T-helper 1 cell treated with Interleukin-12 subunit alpha and Interleukin-12 subunit beta and Interleukin-4 antibody, amounts not matched to agents 30 ng/mL and 1 ng/mL, for 36 hours (primary cell): ENCODE measurements at regions not wholly inside any gene's neighbourhood (a gene's known extent, or its start where the extent isn't known, plus 50 kb on each side); places are given as distances from the start of the nearest gene placed in this dataset.

Experiments
- intact Hi-C: fragments of 100-400 bp; cut with micrococcal nuclease; formaldehyde crosslinking; loops from one replicate; pipeline ENCODE4 v1.15.1; 2024

GRCh38 chr20:11119573-11119972, 445.8 kb upstream of the JAG1 start:
- intact Hi-C loops: no loop called here

- intact Hi-C loops: no loop called here
Observed at GRCh38 chr20:11120431-11120830, 446.6 kb upstream of the JAG1 start.

GRCh38 chr20:11124849-11125505, 451.2 kb upstream of the JAG1 start:
- intact Hi-C loops: no loop called here

GRCh38 chr20:11128220-11128718, 454.5 kb upstream of the JAG1 start:
- intact Hi-C loops: no loop called here

GRCh38 chr20:11128721-11129120, 454.9 kb upstream of the JAG1 start:
- intact Hi-C loops: no loop called here

- intact Hi-C loops: no loop called here
Observed at GRCh38 chr20:11130554-11131166, 456.9 kb upstream of the JAG1 start.

GRCh38 chr20:11132819-11133415, 459.1 kb upstream of the JAG1 start:
- intact Hi-C loops: no loop called here

- intact Hi-C loops: no loop called here
Observed at GRCh38 chr20:11136691-11137090, 462.9 kb upstream of the JAG1 start.

GRCh38 chr20:11137688-11138087, 463.9 kb upstream of the JAG1 start:
- intact Hi-C loops: no loop called here

- intact Hi-C loops: no loop called here
Observed at GRCh38 chr20:11140359-11140758, 466.6 kb upstream of the JAG1 start.

GRCh38 chr20:11143481-11143880, 469.7 kb upstream of the JAG1 start:
- intact Hi-C loops: no loop called here

- intact Hi-C loops: no loop called here
Observed at GRCh38 chr20:11144114-11144950, 470.5 kb upstream of the JAG1 start.

- intact Hi-C loops: no loop called here
Observed at GRCh38 chr20:11145616-11146015, 471.8 kb upstream of the JAG1 start.

- intact Hi-C loops: no loop called here
Observed at GRCh38 chr20:11153819-11154218, 480.0 kb upstream of the JAG1 start.

- intact Hi-C loops: no loop called here
Observed at GRCh38 chr20:11155156-11155756, 481.5 kb upstream of the JAG1 start.

- intact Hi-C loops: no loop called here
Observed at GRCh38 chr20:11156922-11157321, 483.1 kb upstream of the JAG1 start.

- intact Hi-C loops: no loop called here
Observed at GRCh38 chr20:11158146-11158545, 484.3 kb upstream of the JAG1 start.

GRCh38 chr20:11158589-11158988, 484.8 kb upstream of the JAG1 start:
- intact Hi-C loops: no loop called here

GRCh38 chr20:11159728-11160127, 485.9 kb upstream of the JAG1 start:
- intact Hi-C loops: no loop called here

GRCh38 chr20:11162026-11162775, 488.4 kb upstream of the JAG1 start:
- intact Hi-C loops: no loop called here

- intact Hi-C loops: no loop called here
Observed at GRCh38 chr20:11165789-11166188, 492.0 kb upstream of the JAG1 start.
